RWPE2 (cell line): ENCODE measurements at regions not wholly inside any gene's neighbourhood (a gene's known extent, or its start where the extent isn't known, plus 50 kb on each side); places are given as distances from the start of the nearest gene placed in this dataset.

Experiments used
- ATAC-seq: fragments of 200-7000 bp; cut with Tn5 transposase; 3 replicates; pipeline ENCODE4 v1.9.1; 2021; ENCODE audit warnings: low read depth
- DNase-seq: peaks from one replicate; pipeline ENCODE4 v3.0.0-alpha.2; 2020; ENCODE audit warnings: low spot score
- H3K27ac ChIP-seq: fragments of 450-650 bp; 2 replicates; pipeline ENCODE4 v1.5.1; 2017; ENCODE audit warnings: mild to moderate bottlenecking; ENCODE audit not compliant: poor library complexity, severe bottlenecking
- H3K27me3 ChIP-seq: fragments of 250-450 bp; sonication (Bioruptor Pico); 2 replicates; pipeline ENCODE4 v1.5.1; 2021; ENCODE audit warnings: mild to moderate bottlenecking, moderate library complexity; ENCODE audit not compliant: insufficient read depth, poor library complexity, severe bottlenecking
- H3K36me3 ChIP-seq: fragments of 250-450 bp; sonication (Bioruptor Pico); 2 replicates; pipeline ENCODE4 v1.5.1; 2020; ENCODE audit warnings: low read depth, mild to moderate bottlenecking, moderate library complexity
- H3K4me1 ChIP-seq: fragments of 250-450 bp; sonication (Bioruptor Pico); 2 replicates; pipeline ENCODE4 v1.5.1; 2021; ENCODE audit warnings: mild to moderate bottlenecking, moderate library complexity; ENCODE audit not compliant: insufficient read depth, poor library complexity, severe bottlenecking
- H3K4me3 ChIP-seq: fragments of 250-450 bp; sonication (Bioruptor Pico); 2 replicates; pipeline ENCODE4 v1.5.1; 2021; ENCODE audit warnings: mild to moderate bottlenecking, moderate library complexity; ENCODE audit not compliant: severe bottlenecking
- H3K9me3 ChIP-seq: fragments of 250-450 bp; sonication (Bioruptor Pico); 2 replicates; pipeline ENCODE4 v1.5.1; 2021; ENCODE audit warnings: mild to moderate bottlenecking, moderate library complexity; ENCODE audit not compliant: severe bottlenecking
- CTCF ChIP-seq: fragments of 450-650 bp; IDR thresholded peaks from one replicate; pipeline ENCODE4 v1.5.1; 2017; ENCODE audit warnings: mild to moderate bottlenecking, moderate library complexity; ENCODE audit not compliant: poor library complexity, severe bottlenecking

GRCh38 chr14:53896726-53897125 is 59.9 kb downstream of the BMP4 start:
- Histone ChIP-seq H3K36me3 (no peaks in the 10 kb centered on the region), H3K27me3 (no peaks in the 10 kb centered on the region), H3K4me3 (no peak overlapping the region), H3K27ac (no peak overlapping the region), H3K9me3 (no peaks in the 10 kb centered on the region), H3K4me1 (no peaks in the 10 kb centered on the region)
- ATAC-seq, result no peak
- no peak for DNase-seq
- TF ChIP-seq CTCF, result no peak

DNA sequence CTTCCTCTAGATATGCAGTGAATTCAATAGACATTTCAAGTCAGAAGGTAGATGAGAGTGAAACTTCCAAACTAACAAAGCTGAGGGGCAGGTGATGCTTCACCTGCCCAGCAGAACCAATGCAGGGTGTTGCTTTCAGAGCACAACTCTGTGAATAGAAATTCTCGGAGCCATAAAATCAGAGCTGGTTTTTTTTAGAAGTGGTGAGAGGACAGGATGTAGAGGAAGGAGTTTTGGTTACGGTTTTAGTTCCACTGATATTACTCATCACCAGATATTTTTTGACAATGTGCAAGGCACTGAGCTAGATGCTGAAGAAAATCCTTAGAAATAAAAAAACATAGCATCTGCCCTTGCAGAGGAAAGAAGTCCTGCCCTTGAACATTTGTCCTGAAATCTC is 62.2 kb downstream of the BMP4 start:
- no peaks in the 10 kb centered on the region for H3K27me3 ChIP-seq
- peak; percentile 89 for ATAC-seq
- TF ChIP-seq CTCF, result no peak
- H3K4me1 ChIP-seq, result no peaks in the 10 kb centered on the region
- no peak overlapping the region for H3K27ac ChIP-seq
- DNase-seq, result no peak
- no peaks in the 10 kb centered on the region for H3K36me3 ChIP-seq
- no peak overlapping the region for H3K4me3 ChIP-seq
- no peaks in the 10 kb centered on the region for H3K9me3 ChIP-seq

DNA sequence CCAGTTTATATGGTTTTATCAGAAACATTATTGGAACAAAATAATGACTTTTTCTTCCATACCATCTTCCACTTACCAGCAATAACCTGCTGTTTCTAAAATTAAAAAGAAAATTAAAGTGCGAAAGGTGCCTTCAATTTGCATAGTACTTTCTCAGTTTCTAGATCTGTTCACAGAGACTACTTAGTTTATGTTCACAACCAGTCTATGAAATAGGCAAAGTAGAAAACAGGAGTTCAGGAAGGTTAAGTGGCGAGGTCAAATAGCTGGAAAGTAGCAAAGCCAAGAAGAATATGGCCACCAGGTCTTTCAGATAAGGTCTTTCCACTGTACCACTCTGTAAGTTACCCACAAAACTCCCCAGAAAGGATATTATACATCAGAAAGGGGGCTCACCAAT is 63.3 kb downstream of the BMP4 start:
- Histone ChIP-seq H3K4me1 (no peaks in the 10 kb centered on the region), H3K27me3 (no peaks in the 10 kb centered on the region), H3K36me3 (no peaks in the 10 kb centered on the region), H3K27ac (no peak overlapping the region), H3K4me3 (no peak overlapping the region), H3K9me3 (no peaks in the 10 kb centered on the region)
- DNase-seq (no peak), ATAC-seq (no peak)
- TF ChIP-seq CTCF, result no peak

GRCh38 chr14:53890611-53891101 is 66.0 kb downstream of the BMP4 start:
- Histone ChIP-seq H3K9me3 (no peaks in the 10 kb centered on the region), H3K4me1 (no peaks in the 10 kb centered on the region), H3K27ac (no peak overlapping the region), H3K27me3 (no peaks in the 10 kb centered on the region), H3K36me3 (no peaks in the 10 kb centered on the region), H3K4me3 (no peak overlapping the region)
- DNase-seq (no peak), ATAC-seq (no peak)
- TF ChIP-seq CTCF, result no peak

GRCh38 chr14:53888535-53889386 is 67.9 kb downstream of the BMP4 start:
- H3K9me3 ChIP-seq, result no peaks in the 10 kb centered on the region
- no peak overlapping the region for H3K4me3 ChIP-seq
- ATAC-seq (no peak), DNase-seq (no peak)
- H3K4me1 ChIP-seq, result no peaks in the 10 kb centered on the region
- H3K27ac ChIP-seq, result no peak overlapping the region
- no peaks in the 10 kb centered on the region for H3K36me3 ChIP-seq
- TF ChIP-seq CTCF, result no peak
- H3K27me3 ChIP-seq, result no peaks in the 10 kb centered on the region
